A673 (cell line): ENCODE measurements at regions not wholly inside any gene's neighbourhood (a gene's known extent, or its start where the extent isn't known, plus 50 kb on each side); places are given as distances from the start of the nearest gene placed in this dataset.

Experiments used
- BruUV-seq: library from RNA; stranded (reverse); fragments of 400-500 nt; replicated peaks from 2 replicates; lab custom pipeline; 2021; lab: Mats Ljungman, UMichigan
- CTCF ChIA-PET: fragments of 300-600 bp; sonication (Branson Sonifier 250); formaldehyde crosslinking; loops from one replicate; lab custom pipeline; 2022; ENCODE audit warnings: antibody characterized with exemption; lab: Charles Lee
- POLR2A ChIA-PET: fragments of 300-600 bp; sonication (Branson Sonifier 250); formaldehyde crosslinking; loops from one replicate; lab custom pipeline; 2022; ENCODE audit warnings: antibody characterized with exemption; ENCODE audit not compliant: low non-redundant PET; lab: Charles Lee
- DNase-seq: peaks from one replicate; pipeline ENCODE4 v3.0.0-alpha.2; 2015; ENCODE audit warnings: low spot score
- H3K27ac ChIP-seq: fragments of 200-600 bp; sonication (generic); 2 replicates; pipeline ENCODE4 v1.5.1; 2016; ENCODE audit warnings: mixed run types, low read depth, mild to moderate bottlenecking, mixed read lengths, antibody characterized with exemption, low read length; ENCODE audit not compliant: poor library complexity, severe bottlenecking
- H3K27me3 ChIP-seq: fragments of 200-600 bp; sonication (generic); replicated peaks from 2 replicates; pipeline ENCODE4 v1.6.1; 2017; ENCODE audit warnings: mixed run types, low read depth, mild to moderate bottlenecking, mixed read lengths, antibody characterized with exemption, low read length; ENCODE audit not compliant: insufficient read depth, poor library complexity
- H3K36me3 ChIP-seq: fragments of 200-600 bp; sonication (generic); 2 replicates; pipeline ENCODE4 v1.6.1; 2016; ENCODE audit warnings: mixed run types, mild to moderate bottlenecking, mixed read lengths, antibody characterized with exemption, low read length; ENCODE audit not compliant: insufficient read depth, poor library complexity, severe bottlenecking
- H3K4me1 ChIP-seq: fragments of 200-600 bp; sonication (generic); 2 replicates; pipeline ENCODE4 v1.6.1; 2017; ENCODE audit warnings: mixed run types, mild to moderate bottlenecking, mixed read lengths, antibody characterized with exemption, low read length; ENCODE audit not compliant: insufficient read depth, poor library complexity, severe bottlenecking
- H3K4me3 ChIP-seq: fragments of 200-600 bp; sonication (generic); 2 replicates; pipeline ENCODE4 v1.5.1; 2016; ENCODE audit warnings: low read depth, mixed run types, mild to moderate bottlenecking, mixed read lengths, low read length; ENCODE audit not compliant: poor library complexity, severe bottlenecking
- H3K9me3 ChIP-seq: fragments of 200-600 bp; sonication (generic); 2 replicates; pipeline ENCODE4 v1.6.1; 2016; ENCODE audit warnings: mixed run types, low read depth, mild to moderate bottlenecking, mixed read lengths, antibody characterized with exemption, low read length; ENCODE audit not compliant: poor library complexity, severe bottlenecking
- EZH2 ChIP-seq: fragments of 200-600 bp; sonication (generic); IDR thresholded peaks from 2 replicates; pipeline ENCODE4 v1.6.1; 2017; ENCODE audit warnings: borderline replicate concordance, low read depth, mild to moderate bottlenecking, mixed read lengths, antibody characterized with exemption, low read length; ENCODE audit not compliant: poor library complexity, severe bottlenecking
- intact Hi-C: fragments of 100-400 bp; cut with micrococcal nuclease; formaldehyde crosslinking; loops from one replicate; pipeline ENCODE4 v1.10.0; 2022; ENCODE audit not compliant: unreplicated experiment
- TF ChIP-seq, protein P1 (sequence below): fragments of 300-800, 200-600 bp; sonication (generic); conservative IDR thresholded peaks from 2 replicates; pipeline ENCODE4 v1.5.1; 2017; ENCODE audit warnings: low read depth, mild to moderate bottlenecking, antibody characterized with exemption, low read length, moderate library complexity, mixed read lengths

DNA sequence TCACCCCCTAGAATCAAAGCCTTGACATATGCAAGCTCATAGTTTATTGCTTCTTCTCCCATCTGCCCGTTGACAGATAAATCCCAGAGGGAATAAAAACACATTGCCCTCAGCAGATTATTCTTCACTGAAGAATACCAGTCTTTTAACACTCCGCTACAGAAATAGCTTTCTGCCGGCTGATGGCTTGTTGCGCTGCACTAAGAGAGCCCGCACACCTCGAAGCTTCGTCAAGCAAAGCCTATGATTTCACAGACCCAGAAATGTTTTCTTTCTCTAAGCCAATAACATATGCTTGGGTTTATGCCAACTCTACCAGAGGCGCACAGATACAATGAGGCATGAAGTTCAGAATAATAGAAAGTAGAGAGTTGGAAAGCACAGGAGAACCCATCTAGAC, 208.9 kb upstream of the FOXQ1 start:
- Histone ChIP-seq H3K27me3 (peaks cover 30% of the 10 kb centered on the region), H3K36me3 (no peaks in the 10 kb centered on the region), H3K4me3 (no peak overlapping the region), H3K4me1 (no peaks in the 10 kb centered on the region), H3K27ac (no peak overlapping the region), H3K9me3 (no peaks in the 10 kb centered on the region)
- no peak for DNase-seq
- no peak for TF ChIP-seq EZH2
- TF ChIP-seq, protein P1, sequence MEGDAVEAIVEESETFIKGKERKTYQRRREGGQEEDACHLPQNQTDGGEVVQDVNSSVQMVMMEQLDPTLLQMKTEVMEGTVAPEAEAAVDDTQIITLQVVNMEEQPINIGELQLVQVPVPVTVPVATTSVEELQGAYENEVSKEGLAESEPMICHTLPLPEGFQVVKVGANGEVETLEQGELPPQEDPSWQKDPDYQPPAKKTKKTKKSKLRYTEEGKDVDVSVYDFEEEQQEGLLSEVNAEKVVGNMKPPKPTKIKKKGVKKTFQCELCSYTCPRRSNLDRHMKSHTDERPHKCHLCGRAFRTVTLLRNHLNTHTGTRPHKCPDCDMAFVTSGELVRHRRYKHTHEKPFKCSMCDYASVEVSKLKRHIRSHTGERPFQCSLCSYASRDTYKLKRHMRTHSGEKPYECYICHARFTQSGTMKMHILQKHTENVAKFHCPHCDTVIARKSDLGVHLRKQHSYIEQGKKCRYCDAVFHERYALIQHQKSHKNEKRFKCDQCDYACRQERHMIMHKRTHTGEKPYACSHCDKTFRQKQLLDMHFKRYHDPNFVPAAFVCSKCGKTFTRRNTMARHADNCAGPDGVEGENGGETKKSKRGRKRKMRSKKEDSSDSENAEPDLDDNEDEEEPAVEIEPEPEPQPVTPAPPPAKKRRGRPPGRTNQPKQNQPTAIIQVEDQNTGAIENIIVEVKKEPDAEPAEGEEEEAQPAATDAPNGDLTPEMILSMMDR: no peak
- no TSS peak for BruUV-seq
- POLR2A ChIA-PET: no interaction called here
- intact Hi-C loops: no loop called here
- CTCF ChIA-PET: no interaction called here

DNA sequence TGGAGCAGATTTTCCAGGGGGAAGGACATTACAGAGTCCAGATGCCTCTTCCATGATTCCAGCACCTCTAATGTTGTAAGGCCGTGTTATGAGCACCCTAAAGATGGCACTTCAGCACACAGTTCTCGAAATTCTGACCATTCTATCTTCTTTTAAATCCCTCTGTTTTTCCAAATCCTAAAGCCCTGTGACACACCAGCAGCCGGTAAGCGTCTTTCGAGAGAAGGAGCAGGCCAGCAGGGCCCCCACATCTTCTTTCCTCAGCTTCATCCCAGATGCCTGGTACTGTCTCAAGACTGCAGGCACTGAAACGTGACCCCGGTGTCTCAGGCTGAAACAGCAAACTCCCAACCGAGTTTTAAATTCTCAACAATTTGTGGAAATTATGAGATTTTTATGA, 211.6 kb upstream of the FOXQ1 start:
- intact Hi-C loops: no loop called here
- H3K9me3 ChIP-seq: no peaks in the 10 kb centered on the region
- H3K27me3 ChIP-seq: peaks cover 34% of the 10 kb centered on the region
- no peaks in the 10 kb centered on the region for H3K36me3 ChIP-seq
- ChIA-PET CTCF (no interaction called here), POLR2A (no interaction called here)
- DNase-seq: no peak
- TF ChIP-seq, protein P1: no peak
- no peak for TF ChIP-seq EZH2
- BruUV-seq: no TSS peak
- no peak overlapping the region for H3K27ac ChIP-seq
- H3K4me3 ChIP-seq: no peak overlapping the region
- no peaks in the 10 kb centered on the region for H3K4me1 ChIP-seq

DNA sequence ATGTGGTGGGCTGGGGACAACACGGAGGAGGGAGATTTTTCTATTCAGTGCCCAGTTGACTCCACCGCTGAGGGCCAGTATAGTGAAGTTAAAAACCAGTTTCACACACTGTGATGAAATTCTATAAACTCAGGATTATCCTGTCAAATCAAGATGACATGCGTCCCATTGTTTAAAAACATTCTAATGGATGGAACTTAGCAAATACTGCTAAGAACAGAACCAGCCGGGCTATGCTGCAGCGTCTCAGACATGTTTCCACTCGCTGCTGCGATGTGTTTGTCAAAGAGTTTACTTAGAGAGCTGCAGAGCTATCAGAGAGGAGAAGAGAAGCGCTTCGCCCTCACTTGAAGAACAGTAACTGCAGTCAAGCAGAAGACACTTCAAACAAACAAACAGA, 212.6 kb upstream of the FOXQ1 start:
- ChIA-PET POLR2A (no interaction called here), CTCF (no interaction called here)
- Histone ChIP-seq H3K9me3 (no peaks in the 10 kb centered on the region), H3K27me3 (peaks cover 29% of the 10 kb centered on the region), H3K4me3 (no peak overlapping the region), H3K36me3 (no peaks in the 10 kb centered on the region), H3K4me1 (no peaks in the 10 kb centered on the region), H3K27ac (no peak overlapping the region)
- intact Hi-C loops: no loop called here
- no peak for DNase-seq
- no peak for TF ChIP-seq EZH2
- TF ChIP-seq, protein P1: no peak
- no TSS peak for BruUV-seq
